ENCODE measurements at regions not wholly inside any gene's neighbourhood (a gene's known extent, or its start where the extent isn't known, plus 50 kb on each side); places are given as distances from the start of the nearest gene placed in this dataset.

DNA sequence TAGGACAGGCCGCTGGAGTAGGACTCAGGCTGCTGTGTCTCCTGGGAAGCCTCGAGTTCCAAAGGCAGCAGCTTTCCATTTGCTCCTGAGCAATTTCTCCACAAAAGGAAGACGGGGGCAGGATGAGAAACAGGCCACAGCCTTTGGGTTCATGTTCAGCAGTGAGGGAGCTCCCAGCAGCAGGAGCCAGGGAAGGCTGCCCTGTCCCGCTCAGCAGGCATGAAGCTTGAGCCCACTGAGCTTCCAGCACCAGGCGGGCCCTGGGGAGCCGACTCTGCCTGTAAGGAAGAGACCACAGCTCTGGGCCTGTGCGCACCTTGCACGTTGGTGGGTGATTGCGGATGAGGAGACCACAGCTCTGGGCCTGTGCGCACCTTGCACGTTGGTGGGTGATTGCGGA, 527.2 kb downstream of the TCERG1L start:
- no peak overlapping the region for H3K9ac ChIP-seq (ENCODE audit: low read length)
- H2AFZ ChIP-seq (ENCODE audit: low read depth, low read length) = no peak overlapping the region
- no peaks in the 10 kb centered on the region for H3K36me3 ChIP-seq (replicated peaks; ENCODE audit: low read depth, low read length)
- no peak overlapping the region for H3K27ac ChIP-seq (ENCODE audit: low read length)
- no peaks in the 10 kb centered on the region for H4K20me1 ChIP-seq (ENCODE audit: insufficient read depth, low read length)
- H3K4me3 ChIP-seq (ENCODE audit: low read length) = no peak overlapping the region
- TF ChIP-seq EZH2phosphoT487 (IDR thresholded peaks at IDR 0.05; ENCODE audit: low read depth) = no peak
- TF ChIP-seq, protein P1, sequence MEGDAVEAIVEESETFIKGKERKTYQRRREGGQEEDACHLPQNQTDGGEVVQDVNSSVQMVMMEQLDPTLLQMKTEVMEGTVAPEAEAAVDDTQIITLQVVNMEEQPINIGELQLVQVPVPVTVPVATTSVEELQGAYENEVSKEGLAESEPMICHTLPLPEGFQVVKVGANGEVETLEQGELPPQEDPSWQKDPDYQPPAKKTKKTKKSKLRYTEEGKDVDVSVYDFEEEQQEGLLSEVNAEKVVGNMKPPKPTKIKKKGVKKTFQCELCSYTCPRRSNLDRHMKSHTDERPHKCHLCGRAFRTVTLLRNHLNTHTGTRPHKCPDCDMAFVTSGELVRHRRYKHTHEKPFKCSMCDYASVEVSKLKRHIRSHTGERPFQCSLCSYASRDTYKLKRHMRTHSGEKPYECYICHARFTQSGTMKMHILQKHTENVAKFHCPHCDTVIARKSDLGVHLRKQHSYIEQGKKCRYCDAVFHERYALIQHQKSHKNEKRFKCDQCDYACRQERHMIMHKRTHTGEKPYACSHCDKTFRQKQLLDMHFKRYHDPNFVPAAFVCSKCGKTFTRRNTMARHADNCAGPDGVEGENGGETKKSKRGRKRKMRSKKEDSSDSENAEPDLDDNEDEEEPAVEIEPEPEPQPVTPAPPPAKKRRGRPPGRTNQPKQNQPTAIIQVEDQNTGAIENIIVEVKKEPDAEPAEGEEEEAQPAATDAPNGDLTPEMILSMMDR (IDR thresholded peaks at IDR 0.05; ENCODE audit: low read depth, low read length) = no peak
- H3K27me3 ChIP-seq (ENCODE audit: low read depth, low read length) = no peaks in the 10 kb centered on the region
- H3K79me2 ChIP-seq (ENCODE audit: low read length) = no peaks in the 10 kb centered on the region
- no peaks in the 10 kb centered on the region for H3K9me3 ChIP-seq (ENCODE audit: insufficient read depth, low read length)
- no peaks in the 10 kb centered on the region for H3K4me1 ChIP-seq (ENCODE audit: low read length)
- no peak overlapping the region for H3K4me2 ChIP-seq (ENCODE audit: low read length)

DNA sequence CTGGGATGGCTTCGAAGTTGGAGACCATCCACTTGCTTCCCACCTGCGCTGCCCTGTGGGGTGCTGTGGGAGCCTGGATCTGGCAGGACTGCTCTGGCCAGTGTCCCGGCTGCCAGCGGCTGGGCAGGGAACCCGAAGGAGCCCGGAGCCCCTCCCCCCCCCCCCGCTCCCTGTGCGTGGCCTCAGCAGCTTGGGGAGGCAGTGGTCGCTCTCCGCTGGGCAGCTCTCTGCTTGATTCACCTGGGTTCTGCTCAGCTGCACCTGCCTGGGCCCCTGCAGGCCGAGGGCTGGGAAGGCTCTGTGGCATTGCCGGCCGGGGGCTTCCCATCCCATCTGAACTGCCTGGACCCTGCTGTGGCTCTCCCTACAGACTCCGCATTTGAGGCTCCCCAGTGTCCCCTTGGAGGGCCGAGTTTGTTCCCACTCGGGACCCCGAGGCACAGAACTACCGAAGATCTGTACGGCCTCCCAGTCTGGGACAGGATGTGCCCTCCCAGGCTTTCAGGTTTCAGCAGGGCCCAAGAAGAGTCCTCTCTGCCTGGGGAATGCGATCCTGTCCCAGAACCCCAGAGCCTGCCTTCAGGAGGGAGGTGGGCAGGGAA, 525.1 kb downstream of the TCERG1L start:
- no peak for TF ChIP-seq EZH2phosphoT487 (IDR thresholded peaks at IDR 0.05; ENCODE audit: low read depth)
- TF ChIP-seq, protein P1 (IDR thresholded peaks at IDR 0.05; ENCODE audit: low read depth, low read length) = no peak
- no peaks in the 10 kb centered on the region for H3K27me3 ChIP-seq (ENCODE audit: low read depth, low read length)
- no peak overlapping the region for H2AFZ ChIP-seq (ENCODE audit: low read depth, low read length)
- H3K27ac ChIP-seq (ENCODE audit: low read length) = no peak overlapping the region
- H3K79me2 ChIP-seq (ENCODE audit: low read length) = no peaks in the 10 kb centered on the region
- H3K4me3 ChIP-seq (ENCODE audit: low read length) = no peak overlapping the region
- H3K4me1 ChIP-seq (ENCODE audit: low read length) = no peaks in the 10 kb centered on the region
- H3K36me3 ChIP-seq (replicated peaks; ENCODE audit: low read depth, low read length) = no peaks in the 10 kb centered on the region
- no peaks in the 10 kb centered on the region for H3K9me3 ChIP-seq (ENCODE audit: insufficient read depth, low read length)
- H3K4me2 ChIP-seq (ENCODE audit: low read length) = no peak overlapping the region
- H3K9ac ChIP-seq (ENCODE audit: low read length) = no peak overlapping the region
- no peaks in the 10 kb centered on the region for H4K20me1 ChIP-seq (ENCODE audit: insufficient read depth, low read length)

DNA sequence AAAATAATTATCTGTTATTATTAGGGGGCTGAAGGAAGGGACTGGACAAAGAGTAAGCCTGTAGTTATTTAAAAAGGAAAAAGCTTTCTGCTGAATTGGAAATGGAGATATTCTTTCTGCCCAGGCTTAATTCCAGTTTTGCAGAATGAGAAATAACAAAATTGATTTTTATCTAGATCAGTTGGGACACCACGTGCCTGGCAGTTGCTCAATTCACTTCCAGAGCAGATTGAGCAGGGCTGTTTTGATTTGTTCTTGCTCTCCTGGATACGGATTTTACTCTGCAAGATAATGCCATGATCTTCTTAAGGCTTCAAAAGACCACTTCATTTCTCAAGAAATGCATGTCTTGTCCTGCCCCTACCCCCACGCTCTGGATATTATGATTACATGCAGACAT, 524.3 kb downstream of the TCERG1L start:
- no peaks in the 10 kb centered on the region for H3K4me1 ChIP-seq (ENCODE audit: low read length)
- no peak overlapping the region for H2AFZ ChIP-seq (ENCODE audit: low read depth, low read length)
- H3K4me2 ChIP-seq (ENCODE audit: low read length) = no peak overlapping the region
- H3K9ac ChIP-seq (ENCODE audit: low read length) = no peak overlapping the region
- no peaks in the 10 kb centered on the region for H4K20me1 ChIP-seq (ENCODE audit: insufficient read depth, low read length)
- H3K4me3 ChIP-seq (ENCODE audit: low read length) = no peak overlapping the region
- TF ChIP-seq, protein P1 (IDR thresholded peaks at IDR 0.05; ENCODE audit: low read depth, low read length) = no peak
- no peak for TF ChIP-seq EZH2phosphoT487 (IDR thresholded peaks at IDR 0.05; ENCODE audit: low read depth)
- no peaks in the 10 kb centered on the region for H3K36me3 ChIP-seq (replicated peaks; ENCODE audit: low read depth, low read length)
- no peaks in the 10 kb centered on the region for H3K79me2 ChIP-seq (ENCODE audit: low read length)
- no peaks in the 10 kb centered on the region for H3K9me3 ChIP-seq (ENCODE audit: insufficient read depth, low read length)
- no peak overlapping the region for H3K27ac ChIP-seq (ENCODE audit: low read length)
- no peaks in the 10 kb centered on the region for H3K27me3 ChIP-seq (ENCODE audit: low read depth, low read length)

DNA sequence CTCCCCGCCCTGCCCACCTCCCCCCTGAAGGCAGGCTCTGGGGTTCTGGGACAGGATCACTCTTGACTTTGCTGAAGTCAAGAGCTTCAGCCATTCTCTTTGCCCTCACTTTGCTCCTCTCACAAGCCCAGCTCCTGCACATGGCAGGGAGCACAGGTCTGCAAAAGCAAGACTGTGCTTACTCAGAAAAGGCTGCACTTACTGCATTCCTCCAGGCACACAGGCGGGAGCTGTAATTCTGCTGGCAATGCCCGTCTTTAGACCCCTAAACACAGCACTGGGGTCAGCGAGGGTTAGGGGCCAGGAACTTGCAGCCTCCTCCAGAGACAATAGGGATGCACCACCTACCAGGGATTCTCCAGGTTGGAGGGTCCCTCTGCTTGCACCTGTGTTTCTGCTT, 523.7 kb downstream of the TCERG1L start:
- no peaks in the 10 kb centered on the region for H3K36me3 ChIP-seq (replicated peaks; ENCODE audit: low read depth, low read length)
- H2AFZ ChIP-seq (ENCODE audit: low read depth, low read length) = no peak overlapping the region
- H3K9me3 ChIP-seq (ENCODE audit: insufficient read depth, low read length) = no peaks in the 10 kb centered on the region
- no peak overlapping the region for H3K4me2 ChIP-seq (ENCODE audit: low read length)
- no peak overlapping the region for H3K27ac ChIP-seq (ENCODE audit: low read length)
- H3K4me3 ChIP-seq (ENCODE audit: low read length) = no peak overlapping the region
- no peaks in the 10 kb centered on the region for H3K4me1 ChIP-seq (ENCODE audit: low read length)
- H3K79me2 ChIP-seq (ENCODE audit: low read length) = no peaks in the 10 kb centered on the region
- TF ChIP-seq, protein P1 (IDR thresholded peaks at IDR 0.05; ENCODE audit: low read depth, low read length) = no peak
- no peak for TF ChIP-seq EZH2phosphoT487 (IDR thresholded peaks at IDR 0.05; ENCODE audit: low read depth)
- H4K20me1 ChIP-seq (ENCODE audit: insufficient read depth, low read length) = no peaks in the 10 kb centered on the region
- no peaks in the 10 kb centered on the region for H3K27me3 ChIP-seq (ENCODE audit: low read depth, low read length)
- H3K9ac ChIP-seq (ENCODE audit: low read length) = no peak overlapping the region

Data from OCI-LY3 (cell line).